K562 (cell line): ENCODE measurements at regions not wholly inside any gene's neighbourhood (a gene's known extent, or its start where the extent isn't known, plus 50 kb on each side); places are given as distances from the start of the nearest gene placed in this dataset.

ENCODE experiments used
- CBX5 ChIP-seq: IDR thresholded peaks from 2 replicates; pipeline ENCODE4 v1.6.1; 2014; ENCODE audit warnings: low read depth, borderline replicate concordance
- RBM39 ChIP-seq: fragments of 200-400 bp; formaldehyde crosslinking; optimal IDR thresholded peaks from 2 replicates; pipeline ENCODE3; 2018; ENCODE audit warnings: low read depth, low read length
- STAG1 ChIP-seq: sonication (generic); formaldehyde crosslinking; IDR thresholded peaks from 2 replicates; pipeline ENCODE4 v1.5.0; 2020; ENCODE audit warnings: missing genetic modification reagents, borderline replicate concordance
- TOE1 ChIP-seq, 2 experiments: fragments of 450-650 bp in 1 of 2; sonication (generic) in 1 of 2; formaldehyde crosslinking in 1 of 2; IDR thresholded peaks; 2 replicates each; pipeline versions ENCODE4 v1.7.1 to v1.8.0; 2016 to 2022; ENCODE audit warnings: borderline replicate concordance in 2 of 2, mild to moderate bottlenecking in 2 of 2, antibody characterized with exemption in 1 of 2, inconsistent platforms in 1 of 2, low read depth in 1 of 2, missing genetic modification reagents in 1 of 2, moderate library complexity in 1 of 2
- ZNF239 ChIP-seq: fragments of 250-450 bp; sonication (Bioruptor Pico); IDR thresholded peaks from 2 replicates; pipeline ENCODE4 v1.4.0; 2020; ENCODE audit warnings: mild to moderate bottlenecking
- TF ChIP-seq, protein P1 (sequence below): sonication (generic); formaldehyde crosslinking; IDR thresholded peaks from 2 replicates; pipeline ENCODE4 v1.8.0; 2022; ENCODE audit warnings: mild to moderate bottlenecking, missing genetic modification reagents, borderline replicate concordance
- TF ChIP-seq, protein P2 (sequence below): fragments of 250-450 bp; sonication (Bioruptor Pico); IDR thresholded peaks from 2 replicates; pipeline ENCODE4 v1.5.0; 2021; ENCODE audit warnings: mild to moderate bottlenecking, borderline replicate concordance

DNA sequence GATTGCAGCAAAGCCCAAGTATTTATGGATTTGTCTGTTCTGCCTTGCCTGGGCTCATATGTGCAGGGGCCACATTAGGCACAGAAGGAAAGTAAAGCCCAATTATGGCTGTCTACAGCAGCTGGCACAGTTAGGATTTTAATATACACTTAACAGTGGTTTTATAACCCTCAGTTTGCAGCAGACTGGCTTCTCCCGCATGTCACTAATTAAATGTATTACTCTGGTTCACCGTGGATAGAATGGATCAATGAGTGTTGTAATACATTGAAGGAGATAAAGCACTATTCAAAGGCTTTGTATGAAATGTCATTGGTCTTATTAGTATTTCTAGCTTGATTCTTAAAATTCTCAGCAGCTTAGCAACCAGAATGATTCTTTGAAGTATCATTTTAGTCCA lies 320.2 kb downstream of the KCNS3 start (continued):
- TF ChIP-seq, protein P1, sequence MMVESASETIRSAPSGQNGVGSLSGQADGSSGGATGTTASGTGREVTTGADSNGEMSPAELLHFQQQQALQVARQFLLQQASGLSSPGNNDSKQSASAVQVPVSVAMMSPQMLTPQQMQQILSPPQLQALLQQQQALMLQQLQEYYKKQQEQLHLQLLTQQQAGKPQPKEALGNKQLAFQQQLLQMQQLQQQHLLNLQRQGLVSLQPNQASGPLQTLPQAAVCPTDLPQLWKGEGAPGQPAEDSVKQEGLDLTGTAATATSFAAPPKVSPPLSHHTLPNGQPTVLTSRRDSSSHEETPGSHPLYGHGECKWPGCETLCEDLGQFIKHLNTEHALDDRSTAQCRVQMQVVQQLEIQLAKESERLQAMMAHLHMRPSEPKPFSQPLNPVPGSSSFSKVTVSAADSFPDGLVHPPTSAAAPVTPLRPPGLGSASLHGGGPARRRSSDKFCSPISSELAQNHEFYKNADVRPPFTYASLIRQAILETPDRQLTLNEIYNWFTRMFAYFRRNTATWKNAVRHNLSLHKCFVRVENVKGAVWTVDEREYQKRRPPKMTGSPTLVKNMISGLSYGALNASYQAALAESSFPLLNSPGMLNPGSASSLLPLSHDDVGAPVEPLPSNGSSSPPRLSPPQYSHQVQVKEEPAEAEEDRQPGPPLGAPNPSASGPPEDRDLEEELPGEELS (CRISPR knock-in tag) = no peak
- TF ChIP-seq ZNF239 (CRISPR knock-in tag) = no peak
- no peak for TF ChIP-seq RBM39
- TF ChIP-seq TOE1 (IDR thresholded peaks at IDR 0.05; ENCODE audit: borderline replicate concordance) = no peak
- TF ChIP-seq TOE1 (CRISPR knock-in tag; IDR thresholded peaks at IDR 0.05; ENCODE audit: borderline replicate concordance, low read depth) = no peak
- TF ChIP-seq STAG1 (CRISPR knock-in tag) = no peak
- TF ChIP-seq, protein P2, sequence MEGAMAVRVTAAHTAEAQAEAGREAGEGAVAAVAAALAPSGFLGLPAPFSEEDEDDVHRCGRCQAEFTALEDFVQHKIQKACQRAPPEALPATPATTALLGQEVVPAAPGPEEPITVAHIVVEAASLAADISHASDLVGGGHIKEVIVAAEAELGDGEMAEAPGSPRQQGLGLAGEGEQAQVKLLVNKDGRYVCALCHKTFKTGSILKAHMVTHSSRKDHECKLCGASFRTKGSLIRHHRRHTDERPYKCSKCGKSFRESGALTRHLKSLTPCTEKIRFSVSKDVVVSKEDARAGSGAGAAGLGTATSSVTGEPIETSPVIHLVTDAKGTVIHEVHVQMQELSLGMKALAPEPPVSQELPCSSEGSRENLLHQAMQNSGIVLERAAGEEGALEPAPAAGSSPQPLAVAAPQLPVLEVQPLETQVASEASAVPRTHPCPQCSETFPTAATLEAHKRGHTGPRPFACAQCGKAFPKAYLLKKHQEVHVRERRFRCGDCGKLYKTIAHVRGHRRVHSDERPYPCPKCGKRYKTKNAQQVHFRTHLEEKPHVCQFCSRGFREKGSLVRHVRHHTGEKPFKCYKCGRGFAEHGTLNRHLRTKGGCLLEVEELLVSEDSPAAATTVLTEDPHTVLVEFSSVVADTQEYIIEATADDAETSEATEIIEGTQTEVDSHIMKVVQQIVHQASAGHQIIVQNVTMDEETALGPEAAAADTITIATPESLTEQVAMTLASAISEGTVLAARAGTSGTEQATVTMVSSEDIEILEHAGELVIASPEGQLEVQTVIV (CRISPR knock-in tag) = no peak
- TF ChIP-seq CBX5 = no peak
